NB4 (cell line): ENCODE measurements at regions not wholly inside any gene's neighbourhood (a gene's known extent, or its start where the extent isn't known, plus 50 kb on each side); places are given as distances from the start of the nearest gene placed in this dataset.

Source experiments
- DNase-seq: peaks from one replicate; pipeline ENCODE4 v3.0.0; 2010; ENCODE audit warnings: low read depth
- H3K4me3 ChIP-seq: one replicate; pipeline ENCODE4 v1.5.1; 2011; ENCODE audit warnings: mild to moderate bottlenecking, low read depth, low read length, moderate library complexity
- MYC ChIP-seq: IDR thresholded peaks from 2 replicates; pipeline ENCODE4 v1.6.1; 2011; ENCODE audit warnings: low read depth, low read length
- POLR2A ChIP-seq: IDR thresholded peaks from 2 replicates; pipeline ENCODE4 v1.6.1; 2011; ENCODE audit warnings: mild to moderate bottlenecking; ENCODE audit not compliant: insufficient read length; ENCODE audit errors: extremely low read depth
- TF ChIP-seq, protein P1 (sequence below): IDR thresholded peaks from one replicate; pipeline ENCODE4 v1.5.1; 2012; ENCODE audit warnings: low read depth, low read length
- TF ChIP-seq, protein P2 (sequence below): IDR thresholded peaks from 2 replicates; pipeline ENCODE4 v1.6.1; 2011; ENCODE audit warnings: low read depth, low read length

DNA sequence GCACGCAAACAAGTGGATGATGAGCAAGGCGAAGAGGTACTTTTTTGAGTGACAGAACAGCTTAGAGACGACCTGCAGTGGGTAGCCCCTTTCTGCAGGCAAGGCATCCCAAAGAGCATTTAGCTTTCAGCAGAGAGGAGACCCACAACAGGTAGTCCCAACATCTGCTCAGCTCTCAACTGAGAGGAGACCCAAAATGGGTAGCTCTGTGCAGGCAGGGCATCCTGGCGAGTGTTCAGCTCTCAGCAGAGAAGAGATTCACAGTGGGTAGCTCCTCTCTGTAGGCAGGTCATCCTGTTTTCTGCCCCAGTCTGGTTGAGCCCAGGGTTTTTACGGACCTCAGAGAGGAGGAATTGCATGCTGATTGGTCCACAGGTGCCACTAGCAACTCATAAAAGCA is 2396.1 kb upstream of the C9orf72 start:
- no peak overlapping the region for H3K4me3 ChIP-seq
- no peak for DNase-seq
- TF ChIP-seq, protein P1, sequence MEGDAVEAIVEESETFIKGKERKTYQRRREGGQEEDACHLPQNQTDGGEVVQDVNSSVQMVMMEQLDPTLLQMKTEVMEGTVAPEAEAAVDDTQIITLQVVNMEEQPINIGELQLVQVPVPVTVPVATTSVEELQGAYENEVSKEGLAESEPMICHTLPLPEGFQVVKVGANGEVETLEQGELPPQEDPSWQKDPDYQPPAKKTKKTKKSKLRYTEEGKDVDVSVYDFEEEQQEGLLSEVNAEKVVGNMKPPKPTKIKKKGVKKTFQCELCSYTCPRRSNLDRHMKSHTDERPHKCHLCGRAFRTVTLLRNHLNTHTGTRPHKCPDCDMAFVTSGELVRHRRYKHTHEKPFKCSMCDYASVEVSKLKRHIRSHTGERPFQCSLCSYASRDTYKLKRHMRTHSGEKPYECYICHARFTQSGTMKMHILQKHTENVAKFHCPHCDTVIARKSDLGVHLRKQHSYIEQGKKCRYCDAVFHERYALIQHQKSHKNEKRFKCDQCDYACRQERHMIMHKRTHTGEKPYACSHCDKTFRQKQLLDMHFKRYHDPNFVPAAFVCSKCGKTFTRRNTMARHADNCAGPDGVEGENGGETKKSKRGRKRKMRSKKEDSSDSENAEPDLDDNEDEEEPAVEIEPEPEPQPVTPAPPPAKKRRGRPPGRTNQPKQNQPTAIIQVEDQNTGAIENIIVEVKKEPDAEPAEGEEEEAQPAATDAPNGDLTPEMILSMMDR: no peak
- TF ChIP-seq MYC (no peak), POLR2A (no peak)
- TF ChIP-seq, protein P2, sequence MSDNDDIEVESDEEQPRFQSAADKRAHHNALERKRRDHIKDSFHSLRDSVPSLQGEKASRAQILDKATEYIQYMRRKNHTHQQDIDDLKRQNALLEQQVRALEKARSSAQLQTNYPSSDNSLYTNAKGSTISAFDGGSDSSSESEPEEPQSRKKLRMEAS: no peak

DNA sequence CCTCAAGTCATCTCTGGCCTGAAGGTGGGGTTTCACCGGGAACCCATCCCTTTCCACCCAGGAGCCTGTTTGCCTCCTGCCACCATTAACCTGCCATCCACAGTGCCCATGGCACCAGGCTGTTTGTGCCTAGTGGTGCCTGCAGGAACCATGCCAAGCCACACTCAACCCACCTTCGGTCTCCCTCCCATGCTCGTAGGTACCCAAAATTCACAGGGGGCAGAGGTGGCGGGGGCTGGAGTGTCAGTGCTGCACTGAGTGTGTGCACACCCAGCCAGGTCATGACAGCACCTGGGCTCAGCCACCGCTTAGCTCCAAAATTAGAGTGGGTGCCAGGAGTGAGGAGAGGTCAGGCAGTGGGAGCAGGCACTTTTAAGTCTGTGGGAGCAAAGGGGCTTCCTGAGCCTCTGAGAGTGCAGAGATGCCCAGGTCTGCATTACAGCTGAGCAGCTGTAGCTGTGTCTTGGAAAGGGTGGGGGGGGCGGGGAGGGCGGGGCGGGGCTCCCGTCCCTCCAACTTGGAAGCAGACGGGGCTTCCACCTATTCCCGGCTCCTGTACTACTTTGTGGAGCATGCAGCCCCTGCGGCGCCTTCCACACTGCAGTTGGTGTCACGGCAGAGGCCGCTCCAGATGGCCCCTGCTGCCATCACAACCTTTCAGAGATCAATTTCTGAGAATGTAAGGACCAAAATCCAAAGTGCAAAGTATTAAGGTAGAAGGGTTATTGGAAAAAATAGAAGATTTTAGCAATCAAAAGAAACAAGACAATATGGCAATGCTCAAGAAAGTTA is 2396.8 kb upstream of the C9orf72 start:
- TF ChIP-seq, protein P2: no peak
- TF ChIP-seq POLR2A (no peak), MYC (no peak)
- TF ChIP-seq, protein P1: no peak

DNA sequence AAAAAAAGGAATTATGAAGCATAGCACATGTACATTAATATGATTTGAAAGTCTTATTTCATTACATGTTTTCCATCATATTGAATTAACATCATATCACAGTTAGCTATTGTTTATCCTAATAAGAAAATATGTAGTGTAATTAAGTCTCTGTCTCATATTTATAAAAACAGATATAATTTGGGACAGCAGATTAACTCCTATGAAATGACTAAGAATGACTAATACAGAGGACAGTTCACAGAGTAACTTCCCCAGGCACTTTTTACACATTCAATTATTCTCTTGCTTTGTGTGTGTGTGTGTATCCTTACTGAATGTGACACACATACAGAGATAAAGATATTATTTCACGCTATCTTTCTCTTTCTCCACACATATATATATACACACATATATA is 2400.9 kb upstream of the C9orf72 start:
- H3K4me3 ChIP-seq: no peak overlapping the region
- DNase-seq: no peak
- TF ChIP-seq, protein P1: no peak
- no peak for TF ChIP-seq POLR2A
- TF ChIP-seq MYC: no peak
- TF ChIP-seq, protein P2: no peak

More for the DNA sequence above, 2396.8 kb upstream of the C9orf72 start:
- no peak for DNase-seq
- H3K4me3 ChIP-seq: no peak overlapping the region

DNA sequence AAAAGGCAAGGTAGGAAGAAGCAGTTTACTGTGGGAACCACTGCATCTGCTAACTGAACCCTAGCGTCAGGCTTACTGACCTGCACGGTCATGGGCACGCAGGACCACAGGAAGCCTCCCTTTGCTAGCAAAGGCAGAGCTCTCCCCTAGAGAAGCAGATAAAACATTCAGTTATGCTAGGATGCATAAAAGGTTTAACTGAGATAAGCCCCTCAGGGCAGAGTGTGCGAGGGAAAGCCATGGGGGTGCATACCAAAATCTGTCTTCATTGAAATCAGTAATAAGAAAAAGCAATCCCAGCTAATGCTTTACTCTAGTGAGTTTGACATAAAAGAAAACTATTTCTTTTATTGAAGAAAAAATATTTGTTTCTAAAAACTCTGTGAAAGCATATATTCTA is 2403.7 kb upstream of the C9orf72 start:
- H3K4me3 ChIP-seq: no peak overlapping the region
- no peak for DNase-seq
- no peak for TF ChIP-seq POLR2A
- TF ChIP-seq, protein P1: no peak
- TF ChIP-seq, protein P2: no peak
- no peak for TF ChIP-seq MYC

DNA sequence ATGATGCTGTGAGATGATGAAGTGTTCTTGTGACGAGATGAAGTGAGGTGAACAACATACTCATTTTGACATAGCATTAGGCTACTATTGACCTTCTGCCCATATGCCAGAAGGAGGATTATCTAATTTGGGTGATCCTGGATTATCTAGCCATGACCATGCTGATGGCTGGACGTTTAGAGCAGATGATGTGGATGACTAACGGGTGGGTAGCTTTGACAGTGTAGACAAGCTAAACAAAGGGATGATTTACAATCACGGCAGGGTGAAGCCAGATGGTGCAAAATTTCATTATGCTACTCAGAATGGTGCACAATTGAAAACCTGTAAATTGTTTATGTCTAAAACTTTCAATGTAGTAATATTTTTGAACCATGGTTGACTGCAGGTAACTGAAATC is 2403.4 kb upstream of the ACO1 start:
- no peak for DNase-seq
- TF ChIP-seq, protein P2: no peak
- TF ChIP-seq POLR2A: no peak
- no peak for TF ChIP-seq MYC
- TF ChIP-seq, protein P1: no peak
- H3K4me3 ChIP-seq: no peak overlapping the region

DNA sequence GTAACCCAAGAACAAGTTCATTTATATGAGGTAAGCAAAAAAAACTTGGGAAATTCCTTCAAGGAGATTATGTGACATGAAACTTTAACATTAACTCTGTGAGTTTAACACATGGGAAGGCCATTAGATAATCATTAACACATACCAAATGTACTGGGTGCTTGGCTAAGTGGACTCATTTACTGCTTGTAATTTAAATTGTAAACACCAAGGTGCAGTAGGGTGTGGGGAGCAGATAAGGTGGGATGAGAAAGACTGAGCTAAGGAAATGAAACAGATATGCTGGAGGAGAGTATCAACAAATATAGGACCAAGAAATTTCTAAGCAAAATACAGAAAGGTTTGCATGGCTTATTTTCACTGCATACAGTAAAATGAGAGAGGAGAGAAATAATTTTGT is 2384.8 kb upstream of the ACO1 start:
- DNase-seq: no peak
- H3K4me3 ChIP-seq: no peak overlapping the region
- TF ChIP-seq POLR2A: no peak
- TF ChIP-seq, protein P2: no peak
